ENCODE measurements at regions not wholly inside any gene's neighbourhood (a gene's known extent, or its start where the extent isn't known, plus 50 kb on each side); places are given as distances from the start of the nearest gene placed in this dataset.

DNA sequence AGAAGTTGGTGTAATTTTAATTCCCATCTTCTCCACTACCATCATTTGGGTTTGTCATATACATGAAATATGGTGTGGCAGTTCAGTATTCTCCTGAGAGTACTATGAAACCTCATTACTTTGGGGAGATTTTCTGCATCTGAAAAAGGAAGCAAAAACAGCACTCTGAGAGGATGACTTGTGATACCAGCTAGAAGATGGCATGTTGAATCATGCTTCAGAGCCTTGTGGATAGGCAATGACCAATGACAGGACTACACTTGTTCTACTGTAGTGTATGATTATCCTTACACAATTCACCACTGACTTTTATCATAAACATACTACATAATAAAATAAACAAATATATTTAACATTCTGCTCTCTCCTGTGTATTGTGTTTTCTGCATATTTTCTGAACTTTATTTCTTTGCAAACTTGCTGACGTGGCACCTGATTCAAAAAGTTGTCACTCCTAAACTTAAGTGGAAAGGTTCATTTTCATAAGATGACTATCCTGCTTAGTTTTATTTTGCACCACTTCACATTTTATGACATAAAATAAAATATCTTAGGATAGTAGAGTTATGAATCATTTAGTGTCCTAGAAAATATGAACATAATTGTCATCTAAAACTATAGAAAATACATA is 991.3 kb downstream of the FSTL5 start:
- in situ Hi-C loops (cut with MboI) = no loop called here

DNA sequence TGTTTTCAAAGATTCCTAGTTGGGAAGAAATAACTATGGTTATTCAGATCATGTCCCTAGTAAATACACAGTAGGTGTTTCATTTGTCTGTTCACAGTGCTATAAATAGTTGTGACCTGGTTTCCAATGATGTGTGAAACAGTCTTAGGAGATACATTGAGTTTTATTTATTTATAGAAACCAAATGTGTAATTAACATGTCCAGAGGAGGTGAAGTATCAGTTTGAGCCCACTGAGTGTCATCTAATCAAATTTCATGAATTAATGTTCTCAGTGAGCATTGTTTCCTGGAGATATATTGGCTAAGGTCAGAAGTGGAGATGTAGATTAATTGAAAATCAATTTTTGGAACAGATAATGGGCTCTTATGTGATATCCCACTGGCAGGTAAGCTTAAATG is 996.3 kb downstream of the FSTL5 start:
- Histone ChIP-seq H2AFZ (no peak overlapping the region), H3K9me2 (ENCODE audit: insufficient read depth) (no peaks in the 10 kb centered on the region), H3K4me1 (ENCODE audit: insufficient read depth) (no peaks in the 10 kb centered on the region), H3K9ac (no peak overlapping the region), H3F3A (ENCODE audit: insufficient read depth) (no peaks in the 10 kb centered on the region), H3K79me2 (ENCODE audit: insufficient read depth) (no peaks in the 10 kb centered on the region), H3K27me3 (replicated peaks; ENCODE audit: insufficient read depth) (no peaks in the 10 kb centered on the region), H3K4me2 (ENCODE audit: unreplicated experiment) (no peak overlapping the region), H3K27ac (no peak overlapping the region), H3K9me3 (ENCODE audit: low read depth) (no peaks in the 10 kb centered on the region), H3K36me3 (ENCODE audit: low read depth) (no peaks in the 10 kb centered on the region), H3K4me3 (no peak overlapping the region), H4K20me1 (ENCODE audit: insufficient read depth) (no peaks in the 10 kb centered on the region)
- in situ Hi-C loops (cut with MboI) = no loop called here
- DNase-seq = no peak
- no peak for TF ChIP-seq EZH2phosphoT487 (IDR thresholded peaks at IDR 0.05; ENCODE audit: insufficient read depth, low read depth)
- TF ChIP-seq EZH2 (IDR thresholded peaks at IDR 0.05; ENCODE audit: insufficient read depth, poor library complexity, severe bottlenecking) = no peak

More for the DNA sequence above, 991.3 kb downstream of the FSTL5 start:
- Histone ChIP-seq H3K27me3 (replicated peaks; ENCODE audit: insufficient read depth) (no peaks in the 10 kb centered on the region), H3K9ac (no peak overlapping the region), H4K20me1 (ENCODE audit: insufficient read depth) (no peaks in the 10 kb centered on the region), H3K9me2 (ENCODE audit: insufficient read depth) (no peaks in the 10 kb centered on the region), H3K27ac (no peak overlapping the region), H3K4me2 (ENCODE audit: unreplicated experiment) (no peak overlapping the region), H3K79me2 (ENCODE audit: insufficient read depth) (no peaks in the 10 kb centered on the region), H3K36me3 (ENCODE audit: low read depth) (no peaks in the 10 kb centered on the region), H3K4me3 (no peak overlapping the region), H2AFZ (no peak overlapping the region), H3F3A (ENCODE audit: insufficient read depth) (no peaks in the 10 kb centered on the region), H3K9me3 (ENCODE audit: low read depth) (no peaks in the 10 kb centered on the region), H3K4me1 (ENCODE audit: insufficient read depth) (no peaks in the 10 kb centered on the region)
- WGBS, 2 experiments (ENCODE audit: low coverage in 1 of 2, low lambda C conversion rate in 2 of 2, missing lambda C conversion rate in 2 of 2) = 16 to 32% methylated on average over 1 of the region's 1 CpG
- TF ChIP-seq EZH2 (IDR thresholded peaks at IDR 0.05; ENCODE audit: insufficient read depth, poor library complexity, severe bottlenecking) = no peak
- no peak for TF ChIP-seq EZH2phosphoT487 (IDR thresholded peaks at IDR 0.05; ENCODE audit: insufficient read depth, low read depth)
- no peak for DNase-seq

DNA sequence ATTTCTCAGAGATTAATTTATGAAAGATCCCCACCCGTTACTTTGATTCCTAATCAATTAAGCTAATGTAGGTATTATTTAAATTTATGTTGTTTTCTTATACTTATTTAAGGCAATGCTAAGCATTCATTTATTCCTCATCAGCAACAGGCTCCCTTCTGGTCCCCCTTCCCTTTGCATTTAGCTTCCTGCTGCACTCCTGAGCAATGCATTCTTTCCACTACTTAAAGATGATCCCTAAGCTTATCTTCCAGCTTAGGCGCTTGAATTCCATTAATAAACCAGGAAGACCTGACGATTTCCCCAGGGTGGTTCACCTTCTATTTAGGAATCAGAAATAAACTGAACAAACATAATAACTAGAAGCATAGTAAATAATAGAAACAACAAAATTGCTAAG is 1003.1 kb downstream of the FSTL5 start:
- no peak overlapping the region for H3K4me2 ChIP-seq (ENCODE audit: unreplicated experiment)
- no peaks in the 10 kb centered on the region for H3F3A ChIP-seq (ENCODE audit: insufficient read depth)
- H3K4me3 ChIP-seq = no peak overlapping the region
- no peak overlapping the region for H2AFZ ChIP-seq
- H3K79me2 ChIP-seq (ENCODE audit: insufficient read depth) = no peaks in the 10 kb centered on the region
- H3K27me3 ChIP-seq (replicated peaks; ENCODE audit: insufficient read depth) = no peaks in the 10 kb centered on the region
- H3K36me3 ChIP-seq (ENCODE audit: low read depth) = no peaks in the 10 kb centered on the region
- no peaks in the 10 kb centered on the region for H4K20me1 ChIP-seq (ENCODE audit: insufficient read depth)
- TF ChIP-seq EZH2 (IDR thresholded peaks at IDR 0.05; ENCODE audit: insufficient read depth, poor library complexity, severe bottlenecking) (no peak), EZH2phosphoT487 (IDR thresholded peaks at IDR 0.05; ENCODE audit: insufficient read depth, low read depth) (no peak)
- no peaks in the 10 kb centered on the region for H3K4me1 ChIP-seq (ENCODE audit: insufficient read depth)
- in situ Hi-C loops (cut with MboI) = no loop called here
- no peak overlapping the region for H3K27ac ChIP-seq
- no peak overlapping the region for H3K9ac ChIP-seq
- DNase-seq = no peak
- no peaks in the 10 kb centered on the region for H3K9me2 ChIP-seq (ENCODE audit: insufficient read depth)
- H3K9me3 ChIP-seq (ENCODE audit: low read depth) = no peaks in the 10 kb centered on the region
- 17% methylated on average over 3 of the region's 3 CpGs for WGBS, 2 experiments (ENCODE audit: low coverage in 1 of 2, low lambda C conversion rate in 2 of 2, missing lambda C conversion rate in 2 of 2)

DNA sequence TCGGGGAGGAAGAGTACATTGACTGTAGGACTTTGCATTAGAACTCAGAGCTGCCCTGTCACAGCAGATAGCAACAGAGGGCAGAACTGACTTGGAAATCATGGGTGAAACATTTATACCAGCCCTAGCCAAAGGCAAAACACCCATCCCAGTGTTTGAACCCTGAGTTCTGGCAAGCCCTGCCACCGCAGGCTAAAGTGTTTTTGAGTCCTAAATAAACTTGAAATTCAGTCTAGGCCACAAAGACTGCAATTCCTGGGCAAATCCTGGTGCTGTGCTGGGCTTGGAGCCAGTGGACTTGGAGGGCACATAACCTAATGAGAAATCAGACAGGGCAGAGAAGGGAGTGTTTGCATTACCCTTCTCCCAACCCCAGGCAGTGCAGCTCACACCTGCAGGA is 1015.7 kb downstream of the FSTL5 start:
- Histone ChIP-seq H3K4me1 (ENCODE audit: insufficient read depth) (no peaks in the 10 kb centered on the region), H3K4me3 (no peak overlapping the region), H3K27ac (no peak overlapping the region), H3K36me3 (ENCODE audit: low read depth) (no peaks in the 10 kb centered on the region), H3K9me2 (ENCODE audit: insufficient read depth) (no peaks in the 10 kb centered on the region), H3K9ac (no peak overlapping the region), H3F3A (ENCODE audit: insufficient read depth) (no peaks in the 10 kb centered on the region), H4K20me1 (ENCODE audit: insufficient read depth) (no peaks in the 10 kb centered on the region), H2AFZ (no peak overlapping the region), H3K4me2 (ENCODE audit: unreplicated experiment) (no peak overlapping the region), H3K79me2 (ENCODE audit: insufficient read depth) (no peaks in the 10 kb centered on the region), H3K27me3 (replicated peaks; ENCODE audit: insufficient read depth) (no peaks in the 10 kb centered on the region), H3K9me3 (ENCODE audit: low read depth) (no peaks in the 10 kb centered on the region)
- DNase-seq = no peak
- in situ Hi-C loops (cut with MboI) = no loop called here
- TF ChIP-seq EZH2 (IDR thresholded peaks at IDR 0.05; ENCODE audit: insufficient read depth, poor library complexity, severe bottlenecking) (no peak), EZH2phosphoT487 (IDR thresholded peaks at IDR 0.05; ENCODE audit: insufficient read depth, low read depth) (no peak)
- WGBS, 2 experiments (ENCODE audit: low coverage in 1 of 2, low lambda C conversion rate in 2 of 2, missing lambda C conversion rate in 2 of 2) = 9 to 11% methylated on average over 2 of the region's 2 CpGs

DNA sequence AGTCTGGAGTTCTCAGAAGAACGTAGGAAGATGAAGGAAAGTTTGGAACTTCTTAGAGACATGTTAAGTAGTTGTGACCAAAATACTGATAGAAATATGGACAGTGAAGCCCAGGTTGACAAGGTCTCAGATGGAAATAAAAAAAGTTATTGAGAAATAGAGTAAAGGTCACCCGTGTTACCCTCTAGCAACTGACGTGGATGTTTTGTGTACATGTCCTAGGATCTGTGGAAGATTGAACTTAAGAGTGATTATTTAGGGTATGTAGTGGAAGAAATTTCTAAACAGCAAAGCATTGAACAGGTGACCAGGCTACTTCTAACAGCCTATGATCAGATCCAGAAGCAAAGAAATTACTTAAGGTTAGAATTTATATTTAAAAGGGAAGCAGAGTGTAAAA is 1020.4 kb downstream of the FSTL5 start:
- Histone ChIP-seq H3K9me2 (ENCODE audit: insufficient read depth) (no peaks in the 10 kb centered on the region), H3K36me3 (ENCODE audit: low read depth) (no peaks in the 10 kb centered on the region), H3K4me3 (no peak overlapping the region), H3K4me2 (ENCODE audit: unreplicated experiment) (no peak overlapping the region), H3F3A (ENCODE audit: insufficient read depth) (no peaks in the 10 kb centered on the region), H3K79me2 (ENCODE audit: insufficient read depth) (no peaks in the 10 kb centered on the region), H3K27me3 (replicated peaks; ENCODE audit: insufficient read depth) (no peaks in the 10 kb centered on the region), H4K20me1 (ENCODE audit: insufficient read depth) (no peaks in the 10 kb centered on the region), H2AFZ (no peak overlapping the region), H3K27ac (no peak overlapping the region), H3K9ac (no peak overlapping the region), H3K4me1 (ENCODE audit: insufficient read depth) (no peaks in the 10 kb centered on the region), H3K9me3 (ENCODE audit: low read depth) (no peaks in the 10 kb centered on the region)
- WGBS, 2 experiments (ENCODE audit: low coverage in 1 of 2, low lambda C conversion rate in 2 of 2, missing lambda C conversion rate in 2 of 2) = 3 to 6% methylated on average over 3 of the region's 3 CpGs
- in situ Hi-C loops (cut with MboI) = no loop called here
- TF ChIP-seq EZH2 (IDR thresholded peaks at IDR 0.05; ENCODE audit: insufficient read depth, poor library complexity, severe bottlenecking) (no peak), EZH2phosphoT487 (IDR thresholded peaks at IDR 0.05; ENCODE audit: insufficient read depth, low read depth) (no peak)
- no peak for DNase-seq

Data from GM23248 (cell line).